ENCODE measurements at regions not wholly inside any gene's neighbourhood (a gene's known extent, or its start where the extent isn't known, plus 50 kb on each side); places are given as distances from the start of the nearest gene placed in this dataset.

GRCh38 chr2:51424418-51424817, 392.5 kb upstream of the NRXN1 start:
- TF ChIP-seq, protein P1, sequence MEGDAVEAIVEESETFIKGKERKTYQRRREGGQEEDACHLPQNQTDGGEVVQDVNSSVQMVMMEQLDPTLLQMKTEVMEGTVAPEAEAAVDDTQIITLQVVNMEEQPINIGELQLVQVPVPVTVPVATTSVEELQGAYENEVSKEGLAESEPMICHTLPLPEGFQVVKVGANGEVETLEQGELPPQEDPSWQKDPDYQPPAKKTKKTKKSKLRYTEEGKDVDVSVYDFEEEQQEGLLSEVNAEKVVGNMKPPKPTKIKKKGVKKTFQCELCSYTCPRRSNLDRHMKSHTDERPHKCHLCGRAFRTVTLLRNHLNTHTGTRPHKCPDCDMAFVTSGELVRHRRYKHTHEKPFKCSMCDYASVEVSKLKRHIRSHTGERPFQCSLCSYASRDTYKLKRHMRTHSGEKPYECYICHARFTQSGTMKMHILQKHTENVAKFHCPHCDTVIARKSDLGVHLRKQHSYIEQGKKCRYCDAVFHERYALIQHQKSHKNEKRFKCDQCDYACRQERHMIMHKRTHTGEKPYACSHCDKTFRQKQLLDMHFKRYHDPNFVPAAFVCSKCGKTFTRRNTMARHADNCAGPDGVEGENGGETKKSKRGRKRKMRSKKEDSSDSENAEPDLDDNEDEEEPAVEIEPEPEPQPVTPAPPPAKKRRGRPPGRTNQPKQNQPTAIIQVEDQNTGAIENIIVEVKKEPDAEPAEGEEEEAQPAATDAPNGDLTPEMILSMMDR (IDR thresholded peaks at IDR 0.05; ENCODE audit: low read length, missing control alignments) = no peak
- no peak overlapping the region for H3K4me3 ChIP-seq (replicated peaks; ENCODE audit: low read depth, low read length)
- no peak for DNase-seq (ENCODE audit: low read depth)

GRCh38 chr2:51420511-51420910, 388.6 kb upstream of the NRXN1 start:
- no peak overlapping the region for H3K4me3 ChIP-seq (replicated peaks; ENCODE audit: low read depth, low read length)
- DNase-seq (ENCODE audit: low read depth) = peak; percentile 3
- TF ChIP-seq, protein P1 (IDR thresholded peaks at IDR 0.05; ENCODE audit: low read length, missing control alignments) = no peak

DNA sequence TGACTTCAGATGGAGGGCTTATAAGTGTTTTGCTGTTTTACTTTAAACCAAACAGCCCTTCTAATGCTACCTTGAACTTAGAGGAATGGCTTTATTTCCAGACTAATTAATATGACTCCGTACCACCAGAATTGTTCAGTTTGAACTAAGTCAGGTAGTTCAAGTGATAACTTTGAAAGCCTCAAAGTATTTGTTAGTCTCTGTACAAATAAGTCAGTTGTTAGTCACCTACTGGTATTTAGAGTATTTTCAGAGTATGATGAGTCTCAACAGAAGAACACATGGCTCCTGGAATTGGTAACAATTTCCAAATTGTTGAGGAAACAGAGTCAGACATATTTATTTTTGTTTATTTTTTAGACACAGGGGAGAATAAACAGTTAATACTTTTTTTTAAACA, 381.8 kb upstream of the NRXN1 start:
- TF ChIP-seq, protein P1 (IDR thresholded peaks at IDR 0.05; ENCODE audit: low read length, missing control alignments) = no peak

DNA sequence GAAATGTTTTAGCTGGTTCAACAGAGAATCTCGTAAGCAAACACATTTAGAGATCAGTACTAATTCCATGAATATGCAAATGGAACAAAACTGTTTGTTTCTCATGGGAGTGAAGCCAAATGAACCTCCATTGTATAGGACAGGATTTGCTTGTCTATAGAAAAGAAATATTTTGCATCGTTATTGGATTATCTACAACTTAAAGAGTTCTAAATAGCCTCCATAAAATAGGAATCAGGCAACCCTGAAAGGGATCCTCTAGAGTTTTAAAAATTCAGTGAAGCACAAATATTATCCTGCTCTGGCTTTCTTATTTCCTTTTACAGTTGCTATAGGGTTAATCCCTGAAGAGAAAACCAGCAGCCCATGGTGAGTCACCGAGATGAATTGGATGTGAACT, 378.4 kb upstream of the NRXN1 start:
- TF ChIP-seq, protein P1 (IDR thresholded peaks at IDR 0.05; ENCODE audit: low read length, missing control alignments) = no peak
- DNase-seq (ENCODE audit: low read depth) = no peak
- H3K4me3 ChIP-seq (replicated peaks; ENCODE audit: low read depth, low read length) = no peak overlapping the region

More for the DNA sequence above, 381.8 kb upstream of the NRXN1 start:
- H3K4me3 ChIP-seq (replicated peaks; ENCODE audit: low read depth, low read length) = no peak overlapping the region
- DNase-seq (ENCODE audit: low read depth) = no peak

GRCh38 chr2:51409920-51410319, 378.0 kb upstream of the NRXN1 start:
- TF ChIP-seq, protein P1 (IDR thresholded peaks at IDR 0.05; ENCODE audit: low read length, missing control alignments) = no peak
- DNase-seq (ENCODE audit: low read depth) = no peak
- no peak overlapping the region for H3K4me3 ChIP-seq (replicated peaks; ENCODE audit: low read depth, low read length)

- H3K4me3 ChIP-seq (replicated peaks; ENCODE audit: low read depth, low read length) = no peak overlapping the region
- TF ChIP-seq, protein P1 (IDR thresholded peaks at IDR 0.05; ENCODE audit: low read length, missing control alignments) = no peak
- no peak for DNase-seq (ENCODE audit: low read depth)
Observed at GRCh38 chr2:51404226-51404625, 372.3 kb upstream of the NRXN1 start.

- no peak for DNase-seq (ENCODE audit: low read depth)
- no peak overlapping the region for H3K4me3 ChIP-seq (replicated peaks; ENCODE audit: low read depth, low read length)
Observed at GRCh38 chr2:51401546-51401945, 369.6 kb upstream of the NRXN1 start.

More at GRCh38 chr2:51401546-51401945, 369.6 kb upstream of the NRXN1 start:
- TF ChIP-seq, protein P1 (IDR thresholded peaks at IDR 0.05; ENCODE audit: low read length, missing control alignments) = no peak
